Neural progenitor cell (in vitro differentiated cells): ENCODE measurements at regions not wholly inside any gene's neighbourhood (a gene's known extent, or its start where the extent isn't known, plus 50 kb on each side); places are given as distances from the start of the nearest gene placed in this dataset.

Experiments used
- DNase-seq: peaks from one replicate; pipeline ENCODE4 v3.0.0-alpha.2; 2016; ENCODE audit warnings: low spot score
- H2AFZ ChIP-seq: fragments of 200-600 bp; sonication (generic); replicated peaks from 2 replicates; pipeline ENCODE4 v1.6.1; 2016; ENCODE audit warnings: antibody characterized with exemption
- H3F3A ChIP-seq: fragments of 200-600 bp; sonication (generic); 2 replicates; pipeline ENCODE4 v1.6.1; 2016; ENCODE audit warnings: antibody characterized with exemption, low read depth
- H3K27ac ChIP-seq: fragments of 200-600 bp; sonication (generic); 2 replicates; pipeline ENCODE4 v1.5.1; 2016; ENCODE audit warnings: mild to moderate bottlenecking
- H3K27me3 ChIP-seq: fragments of 200-600 bp; sonication (generic); 2 replicates; pipeline ENCODE4 v1.6.1; 2016; ENCODE audit warnings: mild to moderate bottlenecking, moderate library complexity
- H3K36me3 ChIP-seq: fragments of 200-600 bp; sonication (generic); 2 replicates; pipeline ENCODE4 v1.5.1; 2016
- H3K4me1 ChIP-seq: fragments of 200-600 bp; sonication (generic); 2 replicates; pipeline ENCODE4 v1.6.1; 2016; ENCODE audit warnings: mixed run types
- H3K4me2 ChIP-seq: fragments of 200-600 bp; sonication (generic); 2 replicates; pipeline ENCODE4 v1.6.1; 2016
- H3K4me3 ChIP-seq: fragments of 200-600 bp; sonication (generic); 2 replicates; pipeline ENCODE4 v1.5.1; 2016
- H3K79me2 ChIP-seq: fragments of 200-600 bp; sonication (generic); 2 replicates; pipeline ENCODE4 v1.6.1; 2016; ENCODE audit warnings: low read depth
- H3K9ac ChIP-seq: fragments of 200-600 bp; sonication (generic); 2 replicates; pipeline ENCODE4 v1.6.1; 2016
- H3K9me3 ChIP-seq: fragments of 200-600 bp; sonication (generic); 2 replicates; pipeline ENCODE4 v1.5.1; 2016; ENCODE audit warnings: low read depth
- H4K20me1 ChIP-seq: fragments of 200-600 bp; sonication (generic); 2 replicates; pipeline ENCODE4 v1.6.1; 2016; ENCODE audit warnings: low read depth
- H3K27ac Mint-ChIP-seq: 3 replicates; pipeline ENCODE4 v1.8.0; 2021; ENCODE audit warnings: mixed read lengths
- H3K27me3 Mint-ChIP-seq: 2 replicates; pipeline ENCODE4 v1.8.0; 2022; ENCODE audit warnings: low read depth, mild to moderate bottlenecking, inconsistent platforms, moderate library complexity, mixed read lengths; ENCODE audit not compliant: insufficient read depth
- H3K36me3 Mint-ChIP-seq: 3 replicates; pipeline ENCODE4 v1.8.0; 2021; ENCODE audit warnings: mixed read lengths
- H3K4me1 Mint-ChIP-seq: 3 replicates; pipeline ENCODE4 v1.8.0; 2021; ENCODE audit warnings: mixed read lengths
- H3K4me3 Mint-ChIP-seq: 3 replicates; pipeline ENCODE4 v1.8.0; 2021; ENCODE audit warnings: mild to moderate bottlenecking, moderate library complexity, mixed read lengths
- H3K9me3 Mint-ChIP-seq: 3 replicates; pipeline ENCODE4 v1.8.0; 2020; ENCODE audit warnings: mixed read lengths
- EZH2 ChIP-seq: fragments of 200-600 bp; sonication (generic); IDR thresholded peaks from 2 replicates; pipeline ENCODE4 v1.6.1; 2017; ENCODE audit warnings: antibody characterized with exemption, mild to moderate bottlenecking, moderate library complexity
- EZH2phosphoT487 ChIP-seq: fragments of 200-600 bp; sonication (generic); IDR thresholded peaks from 2 replicates; pipeline ENCODE4 v1.6.1; 2017; ENCODE audit warnings: antibody characterized with exemption
- TF ChIP-seq, protein P1 (sequence below): fragments of 200-600 bp; sonication (generic); IDR thresholded peaks from 2 replicates; pipeline ENCODE4 v1.5.1; 2017; ENCODE audit warnings: antibody characterized with exemption, mild to moderate bottlenecking

DNA sequence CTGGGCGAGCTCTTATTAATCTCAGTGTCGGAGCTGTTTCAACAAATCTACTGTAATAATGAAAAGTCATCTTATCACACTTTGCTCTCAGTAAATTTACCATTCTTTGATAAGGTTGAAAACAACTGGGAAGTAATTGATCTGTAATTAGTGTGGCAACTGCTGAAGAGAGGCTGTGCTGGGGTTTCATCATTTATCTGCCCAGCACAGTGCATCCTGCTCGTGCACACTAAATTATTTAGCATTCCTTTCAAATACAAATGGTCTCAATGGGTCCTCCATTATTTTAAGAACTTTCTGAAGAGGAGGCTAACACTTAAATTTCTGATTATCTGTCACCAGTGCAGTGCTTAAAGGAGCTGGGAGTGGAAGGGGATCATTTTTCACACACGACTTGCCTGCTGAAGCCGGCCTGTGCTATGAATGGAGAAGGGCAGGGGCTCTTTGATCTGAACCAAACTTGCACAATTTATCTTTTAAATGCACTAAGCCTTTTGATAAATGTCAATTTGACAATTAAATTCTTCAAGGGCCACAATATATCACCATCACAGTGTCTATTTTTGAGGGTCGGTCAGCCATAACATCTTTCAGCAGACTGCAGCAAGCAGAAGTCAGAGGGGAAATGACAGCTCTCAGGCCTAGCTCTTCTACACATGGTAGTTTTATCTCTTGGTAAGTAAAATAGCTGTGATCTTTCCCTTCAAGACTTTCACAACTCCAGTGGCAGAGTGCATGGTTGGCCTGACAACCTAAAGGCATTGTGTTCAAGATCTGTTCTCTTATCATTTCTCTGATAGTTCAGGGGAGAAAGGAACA, 106.4 kb upstream of the EFNA5 start:
- no peak overlapping the region for H3K27ac ChIP-seq
- peak overlapping the region; percentile 58 for H2AFZ ChIP-seq
- no peaks in the 10 kb centered on the region for H4K20me1 ChIP-seq
- no peak overlapping the region for H3K9ac ChIP-seq
- H3K4me2 ChIP-seq: no peak overlapping the region
- H3K36me3 ChIP-seq: no peaks in the 10 kb centered on the region
- peaks cover 3% of the 10 kb centered on the region for H3K27me3 Mint-ChIP-seq
- TF ChIP-seq, protein P1, sequence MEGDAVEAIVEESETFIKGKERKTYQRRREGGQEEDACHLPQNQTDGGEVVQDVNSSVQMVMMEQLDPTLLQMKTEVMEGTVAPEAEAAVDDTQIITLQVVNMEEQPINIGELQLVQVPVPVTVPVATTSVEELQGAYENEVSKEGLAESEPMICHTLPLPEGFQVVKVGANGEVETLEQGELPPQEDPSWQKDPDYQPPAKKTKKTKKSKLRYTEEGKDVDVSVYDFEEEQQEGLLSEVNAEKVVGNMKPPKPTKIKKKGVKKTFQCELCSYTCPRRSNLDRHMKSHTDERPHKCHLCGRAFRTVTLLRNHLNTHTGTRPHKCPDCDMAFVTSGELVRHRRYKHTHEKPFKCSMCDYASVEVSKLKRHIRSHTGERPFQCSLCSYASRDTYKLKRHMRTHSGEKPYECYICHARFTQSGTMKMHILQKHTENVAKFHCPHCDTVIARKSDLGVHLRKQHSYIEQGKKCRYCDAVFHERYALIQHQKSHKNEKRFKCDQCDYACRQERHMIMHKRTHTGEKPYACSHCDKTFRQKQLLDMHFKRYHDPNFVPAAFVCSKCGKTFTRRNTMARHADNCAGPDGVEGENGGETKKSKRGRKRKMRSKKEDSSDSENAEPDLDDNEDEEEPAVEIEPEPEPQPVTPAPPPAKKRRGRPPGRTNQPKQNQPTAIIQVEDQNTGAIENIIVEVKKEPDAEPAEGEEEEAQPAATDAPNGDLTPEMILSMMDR: no peak
- TF ChIP-seq EZH2phosphoT487 (no peak), EZH2 (no peak)
- peaks cover 2% of the 10 kb centered on the region for H3K36me3 Mint-ChIP-seq
- H3K4me1 Mint-ChIP-seq: peaks cover 42% of the 10 kb centered on the region
- H3K9me3 Mint-ChIP-seq: peaks cover 14% of the 10 kb centered on the region
- H3K4me3 ChIP-seq: no peak overlapping the region
- peak overlapping the region; percentile 73 for H3K27ac Mint-ChIP-seq
- no peaks in the 10 kb centered on the region for H3K9me3 ChIP-seq
- H3K4me1 ChIP-seq: peaks cover 39% of the 10 kb centered on the region
- DNase-seq: no peak
- H3K4me3 Mint-ChIP-seq: no peak overlapping the region
- no peaks in the 10 kb centered on the region for H3K79me2 ChIP-seq
- no peaks in the 10 kb centered on the region for H3K27me3 ChIP-seq
- H3F3A ChIP-seq: peaks cover 5% of the 10 kb centered on the region

DNA sequence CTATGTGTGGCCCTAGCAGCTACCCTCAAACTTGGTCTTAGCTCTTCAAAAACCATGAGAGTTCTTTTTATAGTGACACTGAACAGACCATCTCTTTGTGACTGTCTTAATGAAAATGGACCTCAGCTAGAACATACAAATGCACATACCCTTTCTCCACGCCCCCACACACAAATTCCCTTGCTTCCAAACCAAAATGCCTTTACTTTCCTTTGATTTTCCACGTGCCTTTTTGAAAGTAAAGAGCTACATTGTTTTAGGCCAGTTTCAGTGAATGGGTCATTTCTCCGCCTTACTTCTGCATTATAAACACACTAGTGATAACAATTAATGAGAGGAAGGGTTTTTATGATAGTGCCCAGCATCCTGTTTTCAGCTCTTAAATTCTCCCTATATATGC, 105.8 kb upstream of the EFNA5 start:
- Mint-ChIP-seq H3K4me3 (no peak overlapping the region), H3K9me3 (peaks cover 10% of the 10 kb centered on the region), H3K4me1 (peaks cover 48% of the 10 kb centered on the region), H3K27ac (peak overlapping the region; percentile 81), H3K36me3 (peaks cover 2% of the 10 kb centered on the region), H3K27me3 (peaks cover 3% of the 10 kb centered on the region)
- Histone ChIP-seq H3K4me3 (no peak overlapping the region), H4K20me1 (no peaks in the 10 kb centered on the region), H3K4me2 (no peak overlapping the region), H3K36me3 (no peaks in the 10 kb centered on the region), H3K27ac (no peak overlapping the region), H3K4me1 (peaks cover 40% of the 10 kb centered on the region), H3F3A (peaks cover 5% of the 10 kb centered on the region), H3K9ac (no peak overlapping the region), H3K79me2 (no peaks in the 10 kb centered on the region), H2AFZ (no peak overlapping the region), H3K27me3 (no peaks in the 10 kb centered on the region), H3K9me3 (no peaks in the 10 kb centered on the region)
- no peak for TF ChIP-seq EZH2phosphoT487
- TF ChIP-seq, protein P1: no peak
- no peak for TF ChIP-seq EZH2
- DNase-seq: no peak

DNA sequence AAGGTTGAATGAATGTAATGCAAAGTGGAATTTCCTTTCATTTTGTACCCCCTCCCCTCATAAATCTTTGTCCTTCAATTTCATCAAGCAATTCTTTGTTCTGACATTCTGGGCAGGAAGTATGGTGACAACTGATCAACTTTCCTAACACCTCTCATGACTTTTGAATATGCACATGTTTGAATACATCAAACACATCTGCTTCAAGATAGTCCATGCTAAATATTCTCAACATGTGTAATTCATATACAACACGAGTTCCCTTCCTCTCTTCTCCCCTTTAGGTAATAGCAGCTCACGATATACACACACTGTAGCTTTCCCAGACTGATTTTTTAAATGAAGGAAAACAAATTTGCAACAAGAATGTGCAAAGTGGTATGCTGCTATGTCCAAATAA, 103.6 kb upstream of the EFNA5 start:
- Mint-ChIP-seq H3K9me3 (no peaks in the 10 kb centered on the region), H3K4me1 (peaks cover 65% of the 10 kb centered on the region), H3K4me3 (no peak overlapping the region), H3K36me3 (no peaks in the 10 kb centered on the region), H3K27ac (no peak overlapping the region), H3K27me3 (peaks cover 3% of the 10 kb centered on the region)
- no peak for DNase-seq
- Histone ChIP-seq H3F3A (peaks cover 5% of the 10 kb centered on the region), H3K9ac (no peak overlapping the region), H3K36me3 (no peaks in the 10 kb centered on the region), H4K20me1 (no peaks in the 10 kb centered on the region), H3K9me3 (no peaks in the 10 kb centered on the region), H3K27me3 (no peaks in the 10 kb centered on the region), H2AFZ (no peak overlapping the region), H3K4me3 (no peak overlapping the region), H3K27ac (no peak overlapping the region), H3K79me2 (no peaks in the 10 kb centered on the region), H3K4me2 (no peak overlapping the region), H3K4me1 (peaks cover 53% of the 10 kb centered on the region)
- TF ChIP-seq EZH2phosphoT487: no peak
- no peak for TF ChIP-seq EZH2
- TF ChIP-seq, protein P1: no peak
